GM12872 (cell line): ENCODE measurements at regions not wholly inside any gene's neighbourhood (a gene's known extent, or its start where the extent isn't known, plus 50 kb on each side); places are given as distances from the start of the nearest gene placed in this dataset.

Experiments
- CTCF ChIP-seq: IDR thresholded peaks from 3 replicates; pipeline ENCODE4 v1.5.1; 2011; ENCODE audit warnings: low read depth, mild to moderate bottlenecking, low read length, moderate library complexity; ENCODE audit not compliant: insufficient read depth

- no peak; the same call in 2 of the 3 replicates for TF ChIP-seq CTCF
These were observed 216.1 kb upstream of the FSIP2 start for GRCh38 chr2:185522472-185522871.

DNA sequence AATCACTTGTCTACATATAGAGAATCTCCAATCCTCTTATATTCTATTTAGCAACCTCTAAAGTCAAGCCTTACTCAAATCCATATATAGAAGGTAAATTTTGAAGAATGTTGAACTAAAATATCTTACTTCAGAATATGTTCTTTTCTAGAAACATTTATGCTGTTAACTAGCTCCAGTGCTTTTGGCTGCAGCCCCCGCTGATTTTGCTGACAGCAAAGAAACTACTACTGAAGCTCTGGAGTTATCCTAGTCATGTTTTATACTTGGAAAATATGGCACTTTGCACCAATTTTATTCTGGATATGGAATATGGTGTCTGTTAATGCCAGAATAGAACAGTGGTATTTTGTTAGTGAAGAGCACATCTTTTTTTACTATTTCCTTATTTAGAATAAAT, 212.4 kb upstream of the FSIP2 start:
- no peak for TF ChIP-seq CTCF

DNA sequence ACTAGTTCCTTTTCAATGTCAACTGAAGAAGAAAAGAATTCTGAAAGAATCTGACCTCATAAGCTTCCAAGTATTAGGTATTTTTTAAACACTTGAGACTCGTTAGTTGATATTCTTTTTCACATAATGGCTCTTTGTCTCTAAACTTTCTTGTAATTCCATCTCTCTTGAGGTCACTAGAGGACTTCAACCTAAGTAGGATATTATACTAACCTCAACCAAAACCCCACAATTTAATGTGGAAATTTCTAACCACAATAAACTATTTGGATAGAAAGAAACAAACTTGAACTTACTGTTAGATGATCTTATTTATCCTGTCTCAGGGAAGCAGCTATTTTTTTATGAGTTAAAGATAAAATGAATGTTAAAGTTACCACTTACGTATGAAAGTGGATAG, 206.9 kb upstream of the FSIP2 start:
- TF ChIP-seq CTCF = no peak

- TF ChIP-seq CTCF = no peak
These were observed 200.9 kb upstream of the FSIP2 start for GRCh38 chr2:185537689-185538088.

DNA sequence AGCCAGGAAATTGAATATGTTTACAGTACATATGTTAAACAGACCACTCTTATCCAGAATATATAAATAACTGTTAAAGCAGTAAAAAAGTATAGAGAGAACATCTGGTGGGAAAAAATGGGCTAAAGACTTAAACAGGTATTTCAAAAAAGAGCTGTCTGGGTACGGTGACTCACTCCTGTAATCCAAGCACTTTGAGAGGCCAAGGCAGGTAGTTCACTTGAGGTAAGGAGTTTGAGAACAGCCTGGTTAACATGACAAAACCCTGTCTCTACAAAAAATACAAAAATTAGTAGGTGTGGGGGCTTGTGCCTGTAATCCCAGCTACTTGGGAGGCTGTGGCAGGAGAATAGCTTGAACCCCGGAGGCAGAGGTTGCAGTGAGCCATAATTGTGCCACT, 171.4 kb upstream of the FSIP2 start:
- TF ChIP-seq CTCF = no peak

DNA sequence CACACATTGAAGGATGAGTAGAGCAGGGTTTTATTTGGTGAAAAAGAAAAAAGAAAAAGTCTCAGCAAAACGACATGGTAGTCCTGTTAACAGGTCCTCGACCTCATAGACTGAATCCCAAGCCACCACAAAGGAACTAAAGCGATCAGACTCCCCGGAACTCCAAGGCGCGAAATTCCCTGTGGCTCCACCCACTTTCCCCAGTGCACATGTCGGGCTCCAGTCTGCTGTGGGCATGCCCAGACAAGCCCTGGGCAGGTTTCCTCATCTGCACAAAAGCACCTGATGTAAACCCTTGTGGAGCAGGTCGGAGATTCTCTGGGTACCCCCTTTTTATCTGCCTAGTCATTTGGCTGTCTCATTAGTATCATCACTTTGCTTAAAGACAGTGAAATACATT, 170.7 kb upstream of the FSIP2 start:
- no peak for TF ChIP-seq CTCF

- TF ChIP-seq CTCF = no peak
These were observed 160.3 kb upstream of the FSIP2 start for GRCh38 chr2:185578322-185578721.
